ENCODE measurements at regions not wholly inside any gene's neighbourhood (a gene's known extent, or its start where the extent isn't known, plus 50 kb on each side); places are given as distances from the start of the nearest gene placed in this dataset.

GRCh38 chr10:60495338-60496055 lies 105.8 kb upstream of the ANK3 start:
- POLR2A ChIA-PET, result no interaction called here
- CTCF ChIA-PET, result no interaction called here
- DNase-seq (ENCODE audit: extremely low spot score), result no peak
- TF ChIP-seq HDGF (IDR thresholded peaks at IDR 0.05; ENCODE audit: borderline replicate concordance) (no peak), ZNF384 (IDR thresholded peaks at IDR 0.05) (no peak), SUZ12 (IDR thresholded peaks at IDR 0.05) (no peak), FOXK2 (IDR thresholded peaks at IDR 0.05) (no peak), SP1 (IDR thresholded peaks at IDR 0.05) (no peak), L3MBTL2 (conservative IDR thresholded peaks at IDR 0.05) (no peak), NFRKB (IDR thresholded peaks at IDR 0.05) (no peak), CTBP1 (IDR thresholded peaks at IDR 0.05; ENCODE audit: borderline replicate concordance) (no peak), BHLHE40 (IDR thresholded peaks at IDR 0.05; ENCODE audit: borderline replicate concordance) (no peak), PKNOX1 (IDR thresholded peaks at IDR 0.05) (no peak), ELF4 (IDR thresholded peaks at IDR 0.05) (no peak), FOXM1 (IDR thresholded peaks at IDR 0.05; ENCODE audit: borderline replicate concordance) (no peak), ARNT (IDR thresholded peaks at IDR 0.05) (no peak), FOXA1 (IDR thresholded peaks at IDR 0.05) (no peak), LEF1 (IDR thresholded peaks at IDR 0.05; ENCODE audit: borderline replicate concordance) (no peak), TARDBP (IDR thresholded peaks at IDR 0.05) (no peak)

GRCh38 chr10:60494774-60495173 lies 105.1 kb upstream of the ANK3 start:
- ChIA-PET POLR2A (no interaction called here), CTCF (no interaction called here)
- TF ChIP-seq CTBP1 (IDR thresholded peaks at IDR 0.05; ENCODE audit: borderline replicate concordance) (no peak), FOXA1 (IDR thresholded peaks at IDR 0.05) (no peak), SUZ12 (IDR thresholded peaks at IDR 0.05) (no peak), FOXM1 (IDR thresholded peaks at IDR 0.05; ENCODE audit: borderline replicate concordance) (no peak), LEF1 (IDR thresholded peaks at IDR 0.05; ENCODE audit: borderline replicate concordance) (no peak), HDGF (IDR thresholded peaks at IDR 0.05; ENCODE audit: borderline replicate concordance) (no peak), ARNT (IDR thresholded peaks at IDR 0.05) (no peak), FOXK2 (IDR thresholded peaks at IDR 0.05) (no peak), ZNF384 (IDR thresholded peaks at IDR 0.05) (no peak), SP1 (IDR thresholded peaks at IDR 0.05) (no peak), L3MBTL2 (conservative IDR thresholded peaks at IDR 0.05) (no peak), PKNOX1 (IDR thresholded peaks at IDR 0.05) (no peak)
- no peak for DNase-seq (ENCODE audit: extremely low spot score)

DNA sequence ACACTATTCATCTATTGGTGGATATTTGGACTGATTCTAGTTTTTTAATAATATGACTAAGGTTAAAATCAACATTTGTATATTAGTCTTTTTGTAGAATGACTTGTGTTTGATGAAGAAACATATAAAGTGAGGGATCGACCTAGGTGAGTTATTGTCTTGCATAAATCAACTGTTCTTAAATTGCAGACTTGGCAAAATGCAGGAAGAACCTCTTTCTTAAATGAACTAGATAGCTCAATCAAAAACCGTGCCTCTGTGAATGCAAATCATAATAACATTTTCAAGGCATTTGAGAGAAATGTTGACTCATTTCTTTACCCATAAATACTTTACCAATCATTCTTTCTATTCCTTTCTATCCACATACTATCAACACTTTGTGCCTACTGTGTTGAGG lies 101.5 kb upstream of the ANK3 start:
- CTCF ChIA-PET, result no interaction called here
- POLR2A ChIA-PET, result interaction anchor here (0.6 kb wide), 1 partner anchor 20 kb away, joined by 3 read pairs; no protein-coding TSS in a partner anchor
- no peak for TF ChIP-seq BHLHE40 (IDR thresholded peaks at IDR 0.05; ENCODE audit: borderline replicate concordance)
- TF ChIP-seq TARDBP (IDR thresholded peaks at IDR 0.05), result no peak
- TF ChIP-seq HDGF (IDR thresholded peaks at IDR 0.05; ENCODE audit: borderline replicate concordance), result no peak
- no peak for TF ChIP-seq FOXM1 (IDR thresholded peaks at IDR 0.05; ENCODE audit: borderline replicate concordance)
- no peak for TF ChIP-seq ARNT (IDR thresholded peaks at IDR 0.05)
- no peak for TF ChIP-seq CTBP1 (IDR thresholded peaks at IDR 0.05; ENCODE audit: borderline replicate concordance)
- no peak for TF ChIP-seq FOXK2 (IDR thresholded peaks at IDR 0.05)
- TF ChIP-seq SUZ12 (IDR thresholded peaks at IDR 0.05), result no peak
- no peak for TF ChIP-seq LEF1 (IDR thresholded peaks at IDR 0.05; ENCODE audit: borderline replicate concordance)
- no peak for TF ChIP-seq SP1 (IDR thresholded peaks at IDR 0.05)
- DNase-seq (ENCODE audit: extremely low spot score), result no peak

GRCh38 chr10:60490013-60490412 lies 100.3 kb upstream of the ANK3 start:
- TF ChIP-seq FOXK2 (IDR thresholded peaks at IDR 0.05), result no peak
- TF ChIP-seq FOXM1 (IDR thresholded peaks at IDR 0.05; ENCODE audit: borderline replicate concordance), result no peak
- TF ChIP-seq HDGF (IDR thresholded peaks at IDR 0.05; ENCODE audit: borderline replicate concordance), result no peak
- no peak for TF ChIP-seq L3MBTL2 (conservative IDR thresholded peaks at IDR 0.05)
- TF ChIP-seq LEF1 (IDR thresholded peaks at IDR 0.05; ENCODE audit: borderline replicate concordance), result no peak
- no peak for TF ChIP-seq BHLHE40 (IDR thresholded peaks at IDR 0.05; ENCODE audit: borderline replicate concordance)
- no peak for TF ChIP-seq CTBP1 (IDR thresholded peaks at IDR 0.05; ENCODE audit: borderline replicate concordance)
- TF ChIP-seq SUZ12 (IDR thresholded peaks at IDR 0.05), result no peak
- no peak for TF ChIP-seq SP1 (IDR thresholded peaks at IDR 0.05)
- TF ChIP-seq TARDBP (IDR thresholded peaks at IDR 0.05), result no peak
- no peak for TF ChIP-seq ARNT (IDR thresholded peaks at IDR 0.05)
- no peak for TF ChIP-seq ELF4 (IDR thresholded peaks at IDR 0.05)
- TF ChIP-seq NFRKB (IDR thresholded peaks at IDR 0.05), result no peak
- TF ChIP-seq FOXA1 (IDR thresholded peaks at IDR 0.05), result no peak
- TF ChIP-seq ZNF384 (IDR thresholded peaks at IDR 0.05), result no peak
- TF ChIP-seq PKNOX1 (IDR thresholded peaks at IDR 0.05), result no peak
- ChIA-PET POLR2A (no interaction called here), CTCF (interaction anchor here (0.6 kb wide), 1 partner anchor 120 kb away, joined by 3 read pairs; no protein-coding TSS in a partner anchor)
- DNase-seq (ENCODE audit: extremely low spot score), result no peak

DNA sequence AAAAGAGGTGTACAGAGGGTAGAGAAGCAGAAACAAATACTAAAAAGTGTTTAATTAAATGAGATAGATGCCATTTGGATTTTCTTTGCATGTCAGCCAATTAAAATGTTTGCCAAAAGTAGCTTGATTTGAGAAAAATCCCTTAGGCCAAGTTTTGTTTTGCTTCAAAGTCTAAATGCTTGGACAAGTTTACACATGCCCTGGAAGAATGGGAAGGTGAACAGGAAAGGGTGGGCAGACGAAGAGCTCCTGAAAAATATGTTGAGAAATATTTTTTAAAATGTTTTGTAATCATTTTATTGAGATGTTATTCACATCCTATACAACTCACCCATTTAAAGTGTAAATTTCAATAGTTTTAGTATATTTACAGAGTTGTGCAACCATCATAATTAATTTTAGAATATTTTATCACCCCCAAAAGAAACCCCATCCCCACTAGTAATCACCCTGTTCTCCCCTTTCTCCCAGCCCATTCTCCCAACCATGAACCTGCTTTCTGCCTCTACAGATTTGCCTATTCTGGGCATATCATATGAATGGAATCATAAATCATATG lies 98.5 kb upstream of the ANK3 start:
- POLR2A ChIA-PET, result no interaction called here
- no peak for TF ChIP-seq FOXM1 (IDR thresholded peaks at IDR 0.05; ENCODE audit: borderline replicate concordance)
- TF ChIP-seq LEF1 (IDR thresholded peaks at IDR 0.05; ENCODE audit: borderline replicate concordance), result no peak
- no peak for TF ChIP-seq L3MBTL2 (conservative IDR thresholded peaks at IDR 0.05)
- TF ChIP-seq TARDBP (IDR thresholded peaks at IDR 0.05), result no peak
- CTCF ChIA-PET, result no interaction called here
- DNase-seq (ENCODE audit: extremely low spot score), result no peak

DNA sequence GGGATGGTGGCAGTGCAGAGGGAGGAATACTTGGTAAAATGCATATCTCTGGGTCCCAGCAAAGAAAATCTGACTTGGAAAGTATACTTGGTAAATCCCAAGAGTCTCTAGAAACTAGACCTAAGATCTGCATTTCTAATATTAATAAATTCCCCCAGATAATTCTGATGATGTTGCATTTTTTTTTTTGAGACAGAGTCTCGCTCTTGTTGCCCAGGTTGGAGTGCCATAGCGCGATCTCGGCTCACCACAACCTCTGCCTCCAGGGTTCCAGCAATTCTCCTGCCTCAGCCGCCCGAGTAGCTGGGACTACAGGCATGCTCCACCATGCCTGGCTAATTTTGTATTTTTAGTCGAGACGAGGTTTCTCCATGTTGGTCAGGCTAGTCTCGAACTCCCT lies 97.9 kb upstream of the ANK3 start:
- POLR2A ChIA-PET, result no interaction called here
- DNase-seq (ENCODE audit: extremely low spot score), result no peak
- no peak for TF ChIP-seq FOXM1 (IDR thresholded peaks at IDR 0.05; ENCODE audit: borderline replicate concordance)
- TF ChIP-seq L3MBTL2 (conservative IDR thresholded peaks at IDR 0.05), result no peak
- TF ChIP-seq SUZ12 (IDR thresholded peaks at IDR 0.05), result no peak
- TF ChIP-seq CTBP1 (IDR thresholded peaks at IDR 0.05; ENCODE audit: borderline replicate concordance), result no peak
- no peak for TF ChIP-seq TARDBP (IDR thresholded peaks at IDR 0.05)
- TF ChIP-seq SP1 (IDR thresholded peaks at IDR 0.05), result no peak
- TF ChIP-seq PKNOX1 (IDR thresholded peaks at IDR 0.05), result no peak
- TF ChIP-seq FOXA1 (IDR thresholded peaks at IDR 0.05), result no peak
- CTCF ChIA-PET, result no interaction called here

Measured in HEK293T (cell line).